Left cardiac atrium (tissue), 4 donors: ENCODE measurements at regions not wholly inside any gene's neighbourhood (a gene's known extent, or its start where the extent isn't known, plus 50 kb on each side); places are given as distances from the start of the nearest gene placed in this dataset.

Source experiments
- ATAC-seq, 2 donors: fragments of 200-7000 bp; cut with Tn5 transposase; one replicate each; pipeline ENCODE4 v1.9.1; 2020; ENCODE audit warnings: mild to moderate bottlenecking in 2 of 2, moderate library complexity in 2 of 2
- DNase-seq: peaks from one replicate; pipeline ENCODE4 v3.0.0-alpha.2; 2020
- intact Hi-C, 2 donors: fragments of 100-400 bp; cut with DNase I; formaldehyde crosslinking; loops; one replicate each; pipeline versions ENCODE4 v1.14.1 to v1.15.1; 2022 to 2023
- donor health status: DM: no; HTN: yes; CAD: no.
- donor health status: DM: no; HTN: yes; CAD: no; lungs with severe emphysema.
- donor health status: DM: yes; HTN: yes; CAD: no.
- donor health status: Dilated cardiomyopathy.

DNA sequence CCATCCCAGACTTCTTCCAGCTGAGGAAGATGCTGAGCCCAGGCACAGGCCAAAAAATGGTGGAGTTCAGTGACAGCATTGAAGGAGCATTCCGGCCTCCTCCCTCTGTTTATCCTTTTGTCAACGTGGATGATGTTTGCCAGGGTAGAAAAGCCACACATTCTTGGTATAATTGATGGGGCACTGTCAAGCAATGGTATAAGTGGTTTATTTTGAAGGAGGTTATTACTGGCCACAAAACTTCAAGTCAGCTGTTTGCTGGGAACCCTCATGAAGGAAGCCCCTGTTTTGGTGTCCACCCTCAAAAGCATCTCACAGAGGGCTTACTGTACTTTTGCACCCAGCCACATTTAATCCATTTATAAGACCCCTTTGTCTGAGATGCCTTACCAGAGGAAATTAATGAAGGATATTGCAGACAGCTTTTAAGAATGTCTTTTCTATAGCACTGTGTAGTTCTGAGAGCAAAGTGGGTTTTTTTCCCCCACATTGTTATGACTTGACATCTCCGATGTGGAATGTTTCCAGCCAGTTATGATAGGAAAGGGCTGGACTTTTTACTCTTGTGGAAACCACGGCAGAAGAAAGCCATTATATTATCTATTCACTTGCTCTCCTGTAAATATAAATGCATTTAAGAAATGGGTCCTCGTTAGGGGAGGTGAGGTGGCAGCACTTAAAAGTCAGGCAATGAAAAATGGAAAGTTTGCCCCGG is 95.5 kb upstream of the SPATA31D4 start:
- no peak for DNase-seq

DNA sequence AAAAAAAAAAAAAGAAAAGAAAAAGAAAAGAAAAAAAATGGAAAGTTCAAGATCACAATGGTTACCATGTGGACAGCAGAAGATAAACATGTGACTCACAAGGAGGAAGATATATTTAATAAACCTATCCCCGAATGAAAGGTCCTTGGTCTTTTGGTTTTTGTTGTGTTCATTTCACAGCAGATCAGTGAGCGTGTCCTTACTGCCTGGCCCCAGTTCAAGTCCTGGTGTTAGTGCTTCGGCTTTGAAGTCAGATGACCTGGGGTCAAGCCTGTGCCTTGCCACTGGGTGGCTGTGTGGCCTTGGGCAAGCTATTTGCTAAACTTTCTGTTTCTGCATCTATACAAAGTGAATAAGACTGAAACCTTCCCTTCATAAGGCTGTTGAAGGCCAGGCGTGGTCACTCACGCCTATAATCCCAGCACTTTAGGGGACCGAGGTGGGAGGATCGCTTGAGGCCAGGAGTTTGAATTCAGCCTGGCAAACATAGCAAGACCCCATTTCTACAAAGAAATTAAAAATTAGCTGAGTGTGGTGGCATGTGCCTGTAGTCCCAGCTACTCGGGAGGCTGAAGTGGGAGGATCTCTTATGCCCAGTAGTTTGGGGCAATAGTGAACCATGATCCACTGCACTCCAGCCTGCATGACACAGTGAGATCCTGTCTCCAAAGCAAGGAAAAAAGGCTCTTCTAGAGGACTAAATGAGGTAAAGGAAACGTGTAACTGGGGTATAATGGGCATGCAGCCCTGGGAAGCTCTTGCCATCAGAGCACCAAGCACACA is 94.5 kb upstream of the SPATA31D4 start:
- ATAC-seq = no peak
- no peak for DNase-seq
- intact Hi-C loops = no loop called here

More for the DNA sequence above, 95.5 kb upstream of the SPATA31D4 start:
- no peak for ATAC-seq
- intact Hi-C loops = no loop called here

DNA sequence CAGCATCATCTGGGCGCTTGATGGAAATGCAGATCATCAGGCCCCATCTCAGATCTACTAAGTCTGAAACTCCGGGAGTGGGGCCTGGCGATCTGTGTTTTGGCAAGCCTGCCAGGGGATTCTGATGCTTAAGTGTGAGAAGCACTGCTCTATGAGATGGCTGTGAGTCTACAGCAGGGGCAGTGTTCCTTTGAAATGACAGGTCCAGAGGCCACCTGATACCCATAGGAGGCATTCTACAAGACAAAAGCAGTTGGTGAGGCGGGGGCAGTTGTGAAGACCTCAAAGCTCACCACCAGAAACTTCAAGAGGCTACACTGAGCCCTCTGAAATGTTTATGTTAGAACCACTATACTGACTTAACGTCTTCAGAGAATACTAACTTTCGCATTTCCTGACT is 86.9 kb upstream of the SPATA31D4 start:
- ATAC-seq (no peak), DNase-seq (no peak)
- intact Hi-C loops = no loop called here

DNA sequence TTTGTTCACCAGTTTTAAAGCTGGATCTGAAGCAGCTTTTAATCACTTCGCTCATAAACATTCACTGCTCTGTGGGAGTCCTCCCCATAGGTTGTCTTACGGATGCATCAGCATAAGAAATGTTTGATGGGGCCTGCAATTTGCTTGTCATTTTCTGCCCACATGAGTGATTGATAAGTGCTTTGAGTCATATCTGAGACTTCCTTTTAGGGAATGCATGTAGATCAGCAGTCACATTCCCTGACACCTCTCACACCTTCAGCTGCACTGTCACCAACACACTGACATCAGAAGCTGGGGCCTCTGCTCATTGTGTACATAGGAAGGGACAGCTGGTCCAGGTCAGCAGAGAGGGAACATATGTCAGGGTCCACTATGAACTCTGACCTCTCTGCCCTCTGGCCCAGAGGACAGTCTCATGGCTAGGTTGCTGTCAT is 84.1 kb upstream of the SPATA31D4 start:
- DNase-seq (no peak), ATAC-seq (no peak)
- intact Hi-C loops = no loop called here

- DNase-seq (no peak), ATAC-seq (no peak)
- intact Hi-C loops = no loop called here
Measured at GRCh38 chr9:81847181-81847915, 80.9 kb upstream of the SPATA31D4 start.

GRCh38 chr9:81848472-81848871 is 79.8 kb upstream of the SPATA31D4 start:
- peak in 1 of 2 donors; percentile 19 for ATAC-seq

DNA sequence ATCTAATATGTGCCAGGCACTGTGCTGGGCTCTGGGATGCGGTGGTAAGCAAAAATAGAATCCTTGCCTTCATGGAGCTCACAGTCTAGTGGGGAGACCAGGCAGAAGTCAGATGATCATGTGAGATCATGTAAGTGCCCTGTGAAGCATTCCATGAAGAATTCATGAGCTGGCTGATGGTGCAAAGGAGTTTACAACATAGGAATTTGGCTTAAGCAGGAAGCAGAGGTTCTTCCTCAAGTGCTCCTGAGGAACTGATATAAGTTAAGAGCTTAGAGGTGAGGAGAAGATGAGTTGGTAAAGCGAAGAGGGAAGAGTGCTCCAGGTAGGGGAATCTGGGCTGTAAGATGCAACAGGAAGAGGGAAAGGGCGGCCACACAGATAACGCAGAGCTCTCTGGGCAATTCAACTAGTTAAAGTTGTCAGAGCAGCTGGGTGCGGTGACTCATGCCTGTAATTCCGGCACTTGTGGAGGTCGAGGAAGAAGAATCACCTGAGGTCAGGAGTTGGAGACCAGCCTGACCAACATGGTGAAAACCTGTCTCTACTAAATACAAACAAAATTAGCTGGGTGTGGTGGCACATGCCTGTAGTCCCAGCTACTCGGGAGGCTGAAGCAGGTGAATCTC is 78.5 kb upstream of the SPATA31D4 start:
- DNase-seq (no peak), ATAC-seq (no peak)
- intact Hi-C loops = no loop called here

More at GRCh38 chr9:81848472-81848871, 79.8 kb upstream of the SPATA31D4 start:
- DNase-seq = no peak
- intact Hi-C loops = no loop called here

DNA sequence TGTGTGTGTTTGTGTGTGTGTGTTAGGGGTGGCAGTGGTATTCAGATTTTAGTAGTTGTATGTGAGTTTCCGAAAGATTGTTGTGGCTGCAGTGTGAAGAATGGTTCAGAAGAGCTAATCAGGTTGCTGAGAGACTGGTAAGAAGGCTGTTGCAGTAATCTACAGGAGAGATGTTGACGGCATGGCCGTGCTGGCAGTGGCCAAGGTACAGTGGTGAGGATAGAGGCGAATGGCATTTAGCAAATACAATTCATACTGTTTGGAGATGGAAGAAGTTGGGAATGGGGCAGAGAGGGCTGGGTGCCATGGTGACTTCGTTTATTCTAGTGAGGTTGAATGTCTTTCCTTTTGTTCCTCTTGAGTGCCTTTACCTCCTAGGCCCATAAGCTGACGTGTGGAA is 77.5 kb upstream of the SPATA31D4 start:
- DNase-seq (no peak), ATAC-seq (no peak)
- intact Hi-C loops = loop anchor here in 1 of 2 donors (1.0 kb wide), 1 partner anchor 24 kb away; no protein-coding TSS in a partner anchor

GRCh38 chr9:81851340-81851739 is 76.9 kb upstream of the SPATA31D4 start:
- ATAC-seq (peak; percentile 73 to 94), DNase-seq (no peak)
- intact Hi-C loops = loop anchor here in 1 of 2 donors (1.0 kb wide), 1 partner anchor 25 kb away; no protein-coding TSS in a partner anchor

DNA sequence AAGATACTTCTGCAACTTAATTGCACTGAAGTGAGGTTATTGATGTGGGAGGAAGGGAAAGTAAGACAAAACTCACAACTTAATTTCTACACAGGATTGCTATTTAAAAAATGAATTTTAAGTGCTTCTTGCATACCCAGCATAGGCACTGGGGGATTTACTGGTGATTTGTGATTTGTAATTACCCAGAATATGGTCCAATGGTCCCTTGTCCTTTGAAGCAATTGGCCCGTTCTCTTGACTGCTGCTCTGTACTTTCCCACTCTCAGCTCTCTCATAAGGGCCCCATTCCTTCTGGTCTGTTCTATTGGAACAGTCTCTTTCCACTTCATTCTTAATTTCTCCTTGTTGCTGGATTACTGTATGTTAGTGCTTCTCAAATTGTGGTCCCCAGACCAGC is 75.4 kb upstream of the SPATA31D4 start:
- DNase-seq = no peak
- no peak for ATAC-seq
- intact Hi-C loops = no loop called here

DNA sequence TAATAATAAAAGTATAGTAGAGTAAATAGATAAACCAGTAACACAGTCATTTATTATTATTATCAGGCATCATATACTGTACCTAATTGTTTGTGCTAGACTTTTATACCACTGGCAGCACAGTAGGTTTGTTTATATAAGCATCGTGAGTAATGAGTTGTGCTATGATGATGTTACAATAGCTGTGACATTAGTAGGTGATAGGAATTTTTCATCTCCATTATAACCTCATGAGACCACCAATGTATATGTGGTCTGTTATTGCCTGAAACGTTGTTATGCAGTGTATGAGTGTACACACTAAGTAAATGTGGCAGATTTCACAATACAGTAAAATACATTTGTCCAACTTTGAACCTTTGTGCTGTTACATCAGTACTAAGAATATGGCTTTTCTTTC is 72.7 kb upstream of the SPATA31D4 start:
- intact Hi-C loops = no loop called here
- DNase-seq (no peak), ATAC-seq (no peak)

GRCh38 chr9:81858657-81859430 is 69.4 kb upstream of the SPATA31D4 start:
- ATAC-seq (no peak), DNase-seq (no peak)
- intact Hi-C loops = no loop called here

- intact Hi-C loops = no loop called here
- DNase-seq = no peak
- ATAC-seq = no peak
Measured at GRCh38 chr9:81860581-81860980, 67.6 kb upstream of the SPATA31D4 start.

- DNase-seq (no peak), ATAC-seq (peak in 1 of 2 donors; percentile 72)
- intact Hi-C loops = no loop called here
Measured at GRCh38 chr9:81861644-81862043, 66.6 kb upstream of the SPATA31D4 start.

- ATAC-seq (no peak), DNase-seq (no peak)
- intact Hi-C loops = no loop called here
Measured at GRCh38 chr9:81868145-81868544, 60.1 kb upstream of the SPATA31D4 start.

DNA sequence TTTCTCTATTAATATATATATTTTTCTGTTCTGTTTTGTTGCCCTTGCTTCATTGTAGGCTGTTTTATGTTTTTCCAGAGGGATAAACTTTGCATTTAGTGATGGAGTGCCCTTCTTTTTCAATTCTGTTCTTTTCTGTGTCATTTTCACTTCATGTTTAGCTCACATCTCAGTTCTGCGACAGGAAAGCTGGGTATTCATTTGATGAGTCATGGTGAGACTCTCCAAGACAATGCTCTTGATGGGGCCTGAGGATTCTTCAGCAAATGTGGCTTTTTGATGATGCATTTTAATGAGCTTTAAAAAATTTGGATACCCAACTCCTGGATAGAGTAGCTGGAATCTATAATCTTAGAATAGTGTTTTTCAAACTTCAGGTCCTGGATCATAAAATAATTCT is 56.5 kb upstream of the SPATA31D4 start:
- no peak for ATAC-seq
- DNase-seq = no peak

GRCh38 chr9:81874250-81874649 is 54.0 kb upstream of the SPATA31D4 start:
- DNase-seq (no peak), ATAC-seq (no peak)
- intact Hi-C loops = no loop called here

More for the DNA sequence above, 56.5 kb upstream of the SPATA31D4 start:
- intact Hi-C loops = no loop called here

DNA sequence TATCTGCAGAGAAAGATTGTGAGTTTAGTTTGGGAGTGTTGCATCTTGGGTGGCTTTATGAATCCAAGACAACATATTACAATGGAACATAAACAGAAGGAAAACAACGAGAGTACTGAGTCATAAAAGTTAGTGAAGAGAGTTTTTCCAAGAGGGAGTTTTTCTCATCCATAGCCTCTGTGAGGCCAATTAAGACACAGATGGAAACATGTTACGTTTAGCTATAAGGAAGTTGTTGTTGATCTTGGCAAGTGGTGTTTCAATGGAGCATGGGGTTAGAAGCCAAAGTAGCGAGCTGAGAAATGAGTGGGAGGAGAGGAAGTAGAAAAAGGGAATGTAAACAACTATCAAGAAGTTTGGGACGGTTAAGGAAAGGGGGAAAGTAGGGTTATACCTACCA is 53.3 kb upstream of the SPATA31D4 start:
- intact Hi-C loops = no loop called here
- ATAC-seq (peak in 1 of 2 donors; percentile 63), DNase-seq (no peak)

DNA sequence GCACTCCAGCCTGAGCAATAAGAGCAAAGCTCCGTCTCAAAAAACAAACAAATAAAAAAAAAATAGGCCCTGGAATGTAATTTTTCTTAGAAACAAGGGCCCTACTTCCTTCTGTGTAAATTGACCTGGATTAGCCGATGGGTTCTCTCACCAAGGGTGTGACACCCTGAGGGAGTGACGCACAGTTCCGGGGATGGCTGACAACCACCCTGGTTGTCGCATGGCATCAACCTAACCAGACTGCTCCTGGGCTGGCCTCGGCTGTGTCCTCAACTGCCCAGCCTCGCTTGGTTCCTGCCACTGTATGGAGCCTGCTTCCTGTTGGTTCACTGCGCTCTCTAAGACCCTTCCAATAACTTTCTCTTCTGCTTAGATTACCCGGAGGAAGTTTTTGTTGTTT is 51.2 kb upstream of the SPATA31D4 start:
- no peak for DNase-seq
- intact Hi-C loops = no loop called here
- no peak for ATAC-seq
